ENCODE measurements at regions not wholly inside any gene's neighbourhood (a gene's known extent, or its start where the extent isn't known, plus 50 kb on each side); places are given as distances from the start of the nearest gene placed in this dataset.

GRCh38 chr1:178033019-178033418 lies 60.9 kb upstream of the RASAL2 start:
- H3K36me3 ChIP-seq (ENCODE audit: control insufficient read depth in 2 of 4, insufficient read depth in 4 of 4, low read length in 3 of 4), result no peaks in the 10 kb centered on the region
- H2BK5ac ChIP-seq (ENCODE audit: low read depth, low read length), result no peak overlapping the region
- no peak overlapping the region for H4K91ac ChIP-seq (replicated peaks; ENCODE audit: insufficient read length, low read length)
- 86% methylated on average over 2 of the region's 2 CpGs; no CpG with 5 or more reads in 1 of the 2 experiments for WGBS, 2 experiments (ENCODE audit: extremely low coverage in 1 of 2, insufficient coverage in 1 of 2, insufficient read length in 1 of 2, insufficient replicate concordance in 2 of 2, low coverage in 1 of 2, low lambda C conversion rate in 2 of 2, missing lambda C conversion rate in 1 of 2)
- no peaks in the 10 kb centered on the region for H3K9me3 ChIP-seq (ENCODE audit: insufficient read depth in 2 of 2, low read depth in 1 of 2, low read length in 1 of 2)
- H3K9ac ChIP-seq (replicated peaks in 1 of 4; ENCODE audit: extremely low read depth in 1 of 4, low read depth in 3 of 4, low read length in 3 of 4), result no peak overlapping the region
- no peak overlapping the region for H3K4me2 ChIP-seq (ENCODE audit: insufficient read depth in 1 of 2, low read depth in 2 of 2, low read length in 2 of 2)
- FAIRE-seq, result no peak
- H3K79me2 ChIP-seq (ENCODE audit: control insufficient read depth in 1 of 2, insufficient read depth in 2 of 2, low read length in 2 of 2), result no peaks in the 10 kb centered on the region
- no peak overlapping the region for H2AFZ ChIP-seq (ENCODE audit: low read length)
- no peak overlapping the region for H2BK20ac ChIP-seq (ENCODE audit: low read length)
- ChIA-PET POLR2A (ENCODE audit: partially characterized antibody) (no interaction called here), CTCF (ENCODE audit: partially characterized antibody) (interaction anchor here (0.6 to 4.6 kb wide), 22 partner anchors 9 to 467 kb away, joined by 3 to 36 read pairs (median 4); partner anchors contain the start of gene RASAL2)
- no peak overlapping the region for H4K5ac ChIP-seq (ENCODE audit: insufficient read length, low read depth, low read length)
- no peaks in the 10 kb centered on the region for H4K20me1 ChIP-seq (replicated peaks in 1 of 2; ENCODE audit: control insufficient read depth in 1 of 2, insufficient read depth in 2 of 2, low read length in 2 of 2)
- H3K14ac ChIP-seq (ENCODE audit: insufficient read length), result no peak overlapping the region
- no peak overlapping the region for H2BK120ac ChIP-seq (replicated peaks; ENCODE audit: low read depth, low read length)
- H3K56ac ChIP-seq (replicated peaks; ENCODE audit: insufficient read length, low read depth, low read length), result no peak overlapping the region
- no peaks in the 10 kb centered on the region for H3K79me1 ChIP-seq (ENCODE audit: low read depth, low read length)
- no peak overlapping the region for H4K8ac ChIP-seq (ENCODE audit: extremely low read depth, insufficient read depth, low read length)
- no peak overlapping the region for H3K27ac ChIP-seq (ENCODE audit: low read depth, low read length)
- H2BK12ac ChIP-seq (ENCODE audit: low read depth, low read length), result no peak overlapping the region
- DNase-seq (ENCODE audit: low read depth in 1 of 2, low spot score in 2 of 2), result no peak
- H2BK15ac ChIP-seq (ENCODE audit: low read length), result no peak overlapping the region
- no peak overlapping the region for H3K23ac ChIP-seq (ENCODE audit: insufficient read length)
- H3K18ac ChIP-seq (ENCODE audit: extremely low read depth, low read length), result no peak overlapping the region
- no peak overlapping the region for H3K4ac ChIP-seq (replicated peaks; ENCODE audit: insufficient read length, low read depth, low read length)
- no peak overlapping the region for H2AK5ac ChIP-seq (ENCODE audit: low read depth, low read length)
- no peak overlapping the region for H3K4me3 ChIP-seq (ENCODE audit: extremely low read depth in 1 of 4, insufficient read depth in 2 of 4, low read depth in 3 of 4, low read length in 4 of 4)
- no peaks in the 10 kb centered on the region; a peak in 1 of 7 replicates for H3K27me3 ChIP-seq (replicated peaks in 1 of 4; ENCODE audit: control insufficient read depth in 3 of 4, extremely low read depth in 1 of 4, insufficient read depth in 3 of 4, low read length in 3 of 4)
- H3K23me2 ChIP-seq (ENCODE audit: low read depth, low read length), result no peaks in the 10 kb centered on the region; the same call in 1 of the 2 replicates
- no peaks in the 10 kb centered on the region for H3K4me1 ChIP-seq (replicated peaks in 1 of 4; ENCODE audit: control insufficient read depth in 3 of 4, insufficient read depth in 4 of 4, low read length in 3 of 4)
- no peak for TF ChIP-seq TCF12 (IDR thresholded peaks at IDR 0.05; ENCODE audit: low read depth, low read length)
- no peak for TF ChIP-seq CREB1 (IDR thresholded peaks at IDR 0.05)
- no peak for TF ChIP-seq CTBP2 (IDR thresholded peaks at IDR 0.05; ENCODE audit: borderline replicate concordance, insufficient read depth, insufficient read length, low read length)
